ENCODE measurements at regions not wholly inside any gene's neighbourhood (a gene's known extent, or its start where the extent isn't known, plus 50 kb on each side); places are given as distances from the start of the nearest gene placed in this dataset.
"Not testable (repeated sequence)": the region's sequence is repeated elsewhere in the genome, so short reads cannot be mapped to it uniquely, and the experiment has no call there.

DNA sequence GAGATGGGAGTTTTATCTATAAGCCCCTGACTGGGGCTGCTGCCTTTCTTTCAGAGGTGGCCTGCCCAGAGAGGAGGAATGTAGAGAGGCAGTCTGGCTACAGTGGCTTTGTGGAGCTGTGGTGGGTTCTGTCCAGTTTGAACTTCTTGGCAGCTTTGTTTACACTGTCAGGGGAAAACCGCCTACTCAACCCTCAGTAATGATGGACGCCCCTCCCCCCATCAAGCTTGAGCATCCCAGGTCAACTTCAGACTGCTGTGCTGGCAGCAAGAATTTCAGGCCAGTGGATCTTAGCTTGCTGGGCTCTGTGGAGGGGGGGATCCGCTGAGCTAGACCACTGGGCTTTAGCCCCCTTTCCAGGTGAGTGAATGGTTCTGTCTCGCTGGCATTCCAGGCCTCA, 51.6 kb upstream of the THUMPD2 start:
- not testable (repeated sequence) for DNase-seq (ENCODE audit: low read depth, low spot score)
